GM18873 (cell line): ENCODE measurements at regions not wholly inside any gene's neighbourhood (a gene's known extent, or its start where the extent isn't known, plus 50 kb on each side); places are given as distances from the start of the nearest gene placed in this dataset.
A peak's percentile ranks its signal among the peaks of the same experiment; 100 is the strongest.

Experiments used
- ATAC-seq: cut with Tn5 transposase; IDR thresholded peaks from one replicate; pipeline ENCODE4 v1.9.1; 2021; ENCODE audit warnings: mild to moderate bottlenecking, moderate library complexity, moderate number of reproducible peaks; ENCODE audit not compliant: unreplicated experiment, low FRiP score

DNA sequence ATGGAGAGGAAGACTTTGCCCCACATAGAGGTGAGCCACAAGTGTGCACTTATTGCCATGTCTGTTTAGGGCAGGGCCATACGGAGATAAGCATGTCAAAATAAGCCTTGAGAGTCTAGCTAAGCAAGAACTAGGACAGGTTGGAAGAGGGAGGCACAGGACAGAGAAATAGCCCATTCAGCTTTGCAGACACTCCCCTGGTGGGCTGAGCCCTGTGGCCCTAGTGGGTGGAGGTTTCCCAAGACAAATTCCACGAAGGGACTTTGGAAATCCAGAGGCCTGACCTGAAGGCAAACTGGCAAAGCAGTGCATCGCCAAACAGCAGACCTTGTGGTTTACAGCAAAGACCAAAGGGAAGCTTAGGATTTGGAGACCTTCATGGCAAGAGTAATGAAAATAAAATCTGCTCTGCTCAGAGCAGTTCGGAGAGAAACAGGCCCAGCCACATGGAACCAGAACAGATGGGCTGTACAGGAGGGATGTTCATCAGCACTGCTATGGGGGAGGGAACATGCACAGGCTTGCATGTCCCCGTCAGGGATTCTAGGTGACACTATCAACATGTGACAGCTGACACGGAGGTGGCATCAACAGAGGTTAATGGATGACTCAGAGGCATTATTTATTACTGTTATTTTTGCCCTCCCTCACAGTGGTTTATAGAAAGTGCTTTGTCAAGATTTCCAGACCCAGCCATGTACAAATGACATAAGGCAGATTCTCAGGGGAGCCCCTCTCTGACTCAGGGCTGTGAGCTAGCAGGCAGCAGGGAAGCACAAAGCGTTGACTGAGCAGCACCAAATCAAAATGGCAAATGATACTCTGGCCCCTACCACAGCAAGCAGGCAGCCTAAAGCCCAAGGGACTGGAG lies 90.1 kb upstream of the IRF2BP2 start:
- ATAC-seq = peak; percentile 61

DNA sequence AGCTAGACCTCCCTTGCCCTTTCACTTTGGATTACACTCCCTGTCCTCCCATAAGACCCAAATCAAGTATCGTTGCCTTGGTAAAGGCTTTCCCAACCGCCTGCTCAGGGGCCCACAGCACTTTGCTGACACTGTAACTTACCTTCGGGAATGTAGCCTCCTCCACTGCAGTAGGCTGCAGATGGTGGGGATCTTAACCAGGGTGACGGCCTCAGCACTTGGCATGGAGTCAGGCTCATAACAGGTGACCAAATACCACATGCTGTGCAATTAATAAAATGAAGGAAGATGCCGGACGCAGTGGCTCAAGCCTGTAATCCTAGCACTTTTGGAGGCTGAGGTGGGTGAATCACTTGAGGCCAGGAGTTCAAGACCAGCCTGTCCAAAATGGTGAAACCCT lies 88.7 kb upstream of the IRF2BP2 start:
- no peak for ATAC-seq

DNA sequence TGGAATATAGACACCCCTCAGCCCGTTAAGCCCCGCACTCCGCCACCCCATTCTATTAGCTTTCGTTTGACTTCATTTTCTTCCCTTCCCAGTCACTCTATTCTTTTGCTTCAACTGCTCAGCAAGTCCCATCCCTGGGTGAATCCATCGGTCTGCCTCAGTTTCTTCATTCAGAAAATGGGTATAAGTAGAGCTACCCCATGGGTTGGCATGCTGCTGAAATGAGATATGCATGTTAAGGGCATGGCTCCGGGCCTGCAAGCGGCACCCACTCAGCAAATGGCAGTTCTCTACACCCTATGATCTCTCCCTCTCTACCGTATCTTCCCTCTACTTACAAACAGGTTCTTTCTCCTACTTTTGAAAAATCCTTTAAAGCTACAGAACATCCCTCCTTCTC lies 87.8 kb upstream of the IRF2BP2 start:
- ATAC-seq = no peak

GRCh38 chr1:234697015-234697414 lies 87.0 kb upstream of the IRF2BP2 start:
- no peak for ATAC-seq

- no peak for ATAC-seq
Observed at GRCh38 chr1:234696148-234696576, 86.2 kb upstream of the IRF2BP2 start.

GRCh38 chr1:234694661-234695060 lies 84.7 kb upstream of the IRF2BP2 start:
- ATAC-seq = no peak

DNA sequence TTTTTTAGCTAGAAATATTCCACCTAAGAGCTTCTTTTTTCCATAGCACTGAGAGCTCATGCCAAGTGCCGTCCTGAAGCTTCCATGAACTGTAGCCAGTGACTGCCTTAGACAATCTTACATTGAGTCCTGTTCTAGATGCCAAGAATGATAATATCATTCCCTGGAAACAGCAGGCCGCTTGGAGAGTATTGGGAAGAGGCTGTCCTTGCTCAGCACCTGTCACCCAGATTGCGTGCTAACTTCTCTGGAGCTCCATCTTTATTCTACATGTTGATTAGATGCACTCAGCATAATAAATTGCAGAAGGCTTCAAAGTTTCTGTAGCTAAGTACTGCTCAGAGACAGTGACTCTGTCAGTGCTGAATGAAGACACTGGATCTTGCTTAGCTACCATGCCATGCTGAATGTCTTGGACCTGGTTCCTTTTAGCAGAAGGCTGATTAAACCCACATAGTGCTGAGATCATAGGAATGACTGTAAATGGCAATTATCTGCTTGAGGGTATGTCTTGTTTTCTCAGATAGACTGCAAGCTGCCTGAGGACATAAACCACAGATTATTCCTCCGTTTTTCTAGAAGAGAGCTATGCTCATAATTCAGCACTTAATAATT lies 83.1 kb upstream of the IRF2BP2 start:
- no peak for ATAC-seq

- ATAC-seq = no peak
Observed at GRCh38 chr1:234691567-234691966, 81.6 kb upstream of the IRF2BP2 start.

DNA sequence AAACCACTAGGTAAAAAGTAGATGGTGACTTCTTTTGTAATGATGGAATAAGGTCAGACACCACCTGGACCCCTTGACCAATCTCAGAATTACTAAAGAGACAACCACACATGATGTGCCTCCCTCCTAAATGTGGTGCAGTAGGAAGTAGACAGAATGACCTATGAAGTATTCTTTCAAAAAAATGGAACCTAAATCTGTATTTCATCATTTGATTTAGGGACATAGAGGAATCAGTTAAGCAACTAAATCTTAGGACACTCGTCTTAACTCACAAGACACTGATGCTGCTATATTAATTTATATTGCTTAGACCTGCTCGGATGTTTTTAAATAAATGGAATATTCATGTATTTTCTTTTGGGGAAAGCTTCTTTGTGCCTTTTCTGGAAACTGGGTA lies 80.9 kb upstream of the IRF2BP2 start:
- ATAC-seq = no peak

- no peak for ATAC-seq
Observed at GRCh38 chr1:234689236-234689635, 79.3 kb upstream of the IRF2BP2 start.

GRCh38 chr1:234687011-234687410 lies 77.0 kb upstream of the IRF2BP2 start:
- ATAC-seq = no peak

DNA sequence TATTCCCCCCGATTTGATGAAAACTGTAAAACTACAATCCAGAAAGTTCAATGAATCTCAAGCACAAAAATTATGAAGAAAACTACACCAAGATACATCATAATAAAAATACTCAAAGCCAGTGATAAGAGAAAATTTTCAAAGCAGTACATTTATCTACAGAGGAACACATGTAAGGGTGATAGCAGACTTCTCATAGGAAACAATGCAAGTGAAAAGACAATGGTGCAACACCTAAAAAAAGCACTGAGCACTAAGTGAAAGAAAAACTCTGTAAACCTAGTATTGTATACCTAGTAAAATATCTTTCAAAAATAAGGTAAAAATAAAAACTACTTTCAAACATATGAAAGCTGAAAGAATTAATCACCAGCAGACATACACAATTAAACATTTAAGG lies 76.1 kb upstream of the IRF2BP2 start:
- ATAC-seq = no peak

- no peak for ATAC-seq
Observed at GRCh38 chr1:234684856-234685255, 74.9 kb upstream of the IRF2BP2 start.

DNA sequence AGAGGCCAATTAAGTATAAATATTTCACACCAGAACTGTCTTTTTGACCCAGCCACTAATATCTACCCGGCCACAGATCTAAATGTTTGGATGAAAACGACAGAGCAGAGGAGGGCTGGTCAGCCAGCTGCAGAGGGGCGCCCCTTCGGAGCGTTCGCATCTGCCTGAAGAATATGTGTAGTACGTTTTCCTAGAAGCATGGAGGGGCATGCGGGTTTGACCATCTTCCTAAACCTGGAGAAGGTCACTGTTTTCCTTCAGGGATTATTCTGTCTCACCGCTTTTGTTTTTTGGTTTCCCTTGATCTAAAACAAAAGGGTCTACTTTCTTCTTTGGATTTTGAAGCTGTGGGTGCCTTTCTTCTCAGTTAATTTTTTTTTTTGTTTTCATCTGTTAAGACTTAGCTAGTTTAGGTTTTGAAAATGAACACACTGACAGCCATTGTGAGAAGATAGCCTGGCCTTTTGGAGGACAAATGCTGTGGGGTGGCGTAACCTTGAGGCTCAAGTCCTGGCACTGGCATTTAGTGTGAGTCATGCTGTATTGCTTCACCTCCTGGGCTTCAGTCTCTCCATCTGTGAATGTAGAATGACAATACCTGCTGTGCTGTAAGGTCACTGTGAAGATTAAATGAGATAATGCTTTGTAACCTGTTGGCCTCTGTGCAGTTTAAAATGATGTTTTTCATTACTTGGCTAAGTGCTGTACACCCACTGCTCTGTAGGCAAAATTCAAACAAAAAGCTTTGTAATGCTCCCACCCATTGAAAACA lies 74.1 kb upstream of the IRF2BP2 start:
- ATAC-seq = no peak

- ATAC-seq = no peak
Observed at GRCh38 chr1:234683127-234683860, 73.3 kb upstream of the IRF2BP2 start.

GRCh38 chr1:234681990-234682389 lies 72.0 kb upstream of the IRF2BP2 start:
- ATAC-seq = no peak

GRCh38 chr1:234681065-234681464 lies 71.1 kb upstream of the IRF2BP2 start:
- no peak for ATAC-seq

- ATAC-seq = no peak
Observed at GRCh38 chr1:234680331-234680904, 70.4 kb upstream of the IRF2BP2 start.

DNA sequence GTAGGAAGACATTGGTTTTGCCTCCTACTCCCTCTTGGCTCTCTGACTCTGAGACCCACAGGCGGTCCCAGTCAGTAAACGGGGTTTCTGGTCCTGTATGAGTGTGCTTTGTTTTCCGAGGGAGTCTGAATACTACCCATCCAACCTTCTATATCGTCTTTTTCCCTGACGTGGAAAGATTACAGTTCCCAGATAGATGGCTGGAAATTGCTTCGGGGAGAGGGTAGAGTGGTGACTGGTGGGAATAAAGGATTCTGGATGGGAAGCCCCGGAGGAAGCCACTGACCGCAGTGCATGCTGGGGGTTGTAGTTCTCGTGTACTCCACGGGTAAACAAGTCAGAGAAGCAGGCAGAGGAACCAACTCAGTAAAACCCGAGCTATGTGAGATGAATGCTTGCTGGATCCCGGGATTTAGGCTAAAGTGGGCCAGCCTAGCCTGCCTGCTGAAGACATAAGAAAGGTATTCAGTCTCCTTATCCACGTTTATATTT lies 66.2 kb upstream of the IRF2BP2 start:
- no peak for ATAC-seq

DNA sequence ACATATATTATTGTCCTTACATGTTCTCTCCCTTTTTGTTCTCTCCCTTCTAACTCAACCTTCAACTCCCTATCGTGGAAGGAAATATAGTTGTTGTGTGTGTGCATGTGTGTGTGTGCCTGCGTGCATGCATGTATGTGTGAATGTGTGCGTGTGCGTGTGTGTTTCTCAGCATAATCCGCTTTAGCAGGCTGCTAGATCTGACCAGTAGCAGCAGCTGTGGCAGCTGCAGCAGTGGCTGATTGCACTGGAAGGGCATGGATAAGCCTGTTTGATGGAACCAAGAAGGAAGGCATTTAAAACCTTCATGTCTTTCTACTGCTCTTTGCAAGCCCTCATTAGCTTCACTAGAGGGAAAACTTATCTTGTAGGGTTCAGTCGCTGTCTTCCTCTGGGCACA lies 65.6 kb upstream of the IRF2BP2 start:
- ATAC-seq = no peak
